Panc1 (cell line): ENCODE measurements at regions not wholly inside any gene's neighbourhood (a gene's known extent, or its start where the extent isn't known, plus 50 kb on each side); places are given as distances from the start of the nearest gene placed in this dataset.

Source experiments
- CTCF ChIP-seq: fragments of 450-650 bp; IDR thresholded peaks from 2 replicates; pipeline ENCODE4 v1.5.1; 2017; ENCODE audit warnings: mild to moderate bottlenecking
- POLR2AphosphoS5 ChIP-seq: IDR thresholded peaks from 2 replicates; pipeline ENCODE4 v1.6.1; 2012; ENCODE audit warnings: mild to moderate bottlenecking, low read depth, low read length, moderate library complexity

- TF ChIP-seq CTCF: no peak
- TF ChIP-seq POLR2AphosphoS5: no peak
These were observed 599.6 kb upstream of the POT1 start for GRCh38 chr7:125529249-125529648.
